T-helper 17 cell (primary cell): ENCODE measurements at regions not wholly inside any gene's neighbourhood (a gene's known extent, or its start where the extent isn't known, plus 50 kb on each side); places are given as distances from the start of the nearest gene placed in this dataset.

Source experiments
- ATAC-seq: fragments of 150-1000 bp; cut with Tn5 transposase; 2 replicates; pipeline ENCODE4 v1.10.0; 2021; ENCODE audit warnings: mild to moderate bottlenecking, moderate library complexity
- DNase-seq, 3 donors: peaks; one replicate each; pipeline versions ENCODE4 v3.0.0 to v3.0.0-alpha.2; 2020 to 2021
- H3K9me3 ChIP-seq: one replicate; pipeline ENCODE4 v1.7.0; 2013; ENCODE audit warnings: low read length, mild to moderate bottlenecking; ENCODE audit not compliant: control insufficient read depth, poor library complexity, severe bottlenecking
- H3K27ac Mint-ChIP-seq: one replicate; pipeline ENCODE4 v1.8.0; 2022; ENCODE audit warnings: mild to moderate bottlenecking, moderate library complexity, mixed read lengths
- H3K27me3 Mint-ChIP-seq: one replicate; pipeline ENCODE4 v1.8.0; 2022; ENCODE audit warnings: mixed read lengths
- H3K36me3 Mint-ChIP-seq: one replicate; pipeline ENCODE4 v1.8.0; 2022; ENCODE audit warnings: low read depth, mixed read lengths
- H3K4me1 Mint-ChIP-seq: one replicate; pipeline ENCODE4 v1.8.0; 2022; ENCODE audit warnings: mild to moderate bottlenecking, mixed read lengths
- H3K4me3 Mint-ChIP-seq: one replicate; pipeline ENCODE4 v1.8.0; 2022; ENCODE audit warnings: mild to moderate bottlenecking, moderate library complexity, mixed read lengths

DNA sequence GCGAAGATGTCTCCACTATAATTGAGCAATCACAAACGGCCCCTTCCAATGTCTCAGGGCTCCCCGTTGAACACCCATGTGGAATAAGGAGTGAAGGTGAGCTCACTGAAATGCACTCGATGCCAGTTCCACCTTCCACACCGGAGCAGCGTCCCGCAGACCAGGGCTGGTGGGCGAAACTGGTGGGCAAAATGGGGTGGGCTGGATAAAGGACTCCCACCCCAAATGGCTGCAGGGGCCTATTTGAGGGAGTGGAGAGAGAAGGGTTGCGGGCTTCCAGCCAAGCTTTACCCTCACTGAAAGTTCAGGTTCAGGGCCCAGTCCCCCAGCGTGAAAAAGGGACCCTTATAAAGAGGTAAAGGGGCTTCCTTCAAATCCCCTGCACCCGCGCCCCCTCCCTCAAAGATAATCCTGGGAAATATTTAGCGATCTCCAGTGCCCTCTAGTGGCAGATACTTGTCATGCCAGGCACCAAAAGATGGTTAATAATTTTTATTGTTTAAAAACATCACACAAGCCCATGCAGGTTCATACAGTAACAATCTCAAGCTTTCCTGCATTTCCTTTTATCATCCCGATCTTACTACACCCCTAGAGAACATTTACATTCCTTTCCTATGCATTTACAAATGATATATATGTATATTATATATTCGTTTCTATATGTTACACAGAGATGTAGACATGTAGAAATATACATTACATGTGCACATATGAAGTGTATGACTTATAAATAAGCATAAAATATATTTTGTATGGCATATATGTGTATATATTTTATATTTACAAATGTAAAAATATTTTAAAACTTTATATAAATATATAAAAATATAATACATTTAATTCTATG is 58.2 kb upstream of the NKX2-2 start:
- no peaks in the 10 kb centered on the region for H3K9me3 ChIP-seq
- Mint-ChIP-seq H3K27ac (no peak overlapping the region), H3K4me1 (peaks cover 5% of the 10 kb centered on the region), H3K27me3 (peaks cover 53% of the 10 kb centered on the region), H3K36me3 (peaks cover 3% of the 10 kb centered on the region), H3K4me3 (no peak overlapping the region)
- ATAC-seq (no peak), DNase-seq (no peak)

DNA sequence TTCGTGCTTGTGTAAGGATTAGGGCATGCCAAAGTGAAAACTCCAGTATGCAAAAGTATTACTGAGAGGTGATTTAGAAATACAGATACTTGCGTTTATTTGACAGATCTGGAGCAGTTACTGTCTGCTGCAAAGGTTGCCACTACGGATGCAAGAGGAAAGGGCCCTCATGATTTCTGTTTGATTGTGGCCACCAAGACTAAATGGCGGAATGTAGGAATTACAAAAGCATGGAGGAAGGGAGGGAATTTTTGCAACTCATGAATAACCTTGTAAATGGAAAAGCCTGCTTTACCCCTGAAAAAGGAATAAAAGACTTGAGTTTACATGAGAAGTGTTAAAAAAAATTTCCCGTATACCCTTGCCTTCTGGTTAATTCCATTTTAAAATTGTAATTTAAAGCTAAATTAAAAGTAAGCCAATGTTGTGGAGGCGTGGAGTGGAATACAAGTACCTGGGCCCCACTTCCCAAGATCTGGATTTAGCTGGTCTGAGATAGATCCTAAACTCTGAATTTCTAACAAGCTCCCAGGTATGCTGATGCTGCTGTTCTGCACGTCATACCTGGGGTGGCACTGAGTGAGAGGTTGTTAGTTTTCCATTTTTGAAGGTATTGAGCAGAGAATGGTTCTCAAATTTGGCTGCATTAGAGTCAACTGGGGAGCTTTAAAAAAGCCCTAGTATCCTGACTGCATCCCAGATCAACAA is 56.6 kb upstream of the NKX2-2 start:
- no peaks in the 10 kb centered on the region for H3K9me3 ChIP-seq
- ATAC-seq (no peak), DNase-seq (no peak)
- H3K27me3 Mint-ChIP-seq, result peaks cover 51% of the 10 kb centered on the region
- no peak overlapping the region for H3K4me3 Mint-ChIP-seq
- H3K36me3 Mint-ChIP-seq, result peaks cover 3% of the 10 kb centered on the region
- H3K27ac Mint-ChIP-seq, result no peak overlapping the region
- peaks cover 2% of the 10 kb centered on the region for H3K4me1 Mint-ChIP-seq

DNA sequence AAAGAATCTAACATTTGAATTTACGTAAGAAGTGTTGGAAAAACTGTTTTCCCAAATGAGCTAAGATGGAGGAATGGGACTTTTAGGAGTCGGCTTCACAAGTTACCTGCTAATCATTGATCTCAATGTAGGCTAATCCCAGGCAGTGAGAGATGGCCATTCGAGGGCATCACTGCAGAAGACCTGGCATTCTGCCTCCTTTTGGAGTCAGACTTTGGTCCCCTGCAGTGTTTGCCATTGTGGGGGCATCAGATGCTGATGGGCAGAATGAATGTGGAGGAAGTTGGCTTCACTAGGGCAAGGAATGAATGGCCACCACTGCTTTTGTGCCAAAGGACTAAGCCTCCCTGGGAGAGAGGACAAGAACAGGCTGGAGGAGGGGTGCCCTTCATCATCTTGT is 55.7 kb upstream of the NKX2-2 start:
- Mint-ChIP-seq H3K27ac (no peak overlapping the region), H3K4me3 (no peak overlapping the region), H3K4me1 (peaks cover 2% of the 10 kb centered on the region), H3K27me3 (peaks cover 44% of the 10 kb centered on the region), H3K36me3 (peaks cover 3% of the 10 kb centered on the region)
- no peak for ATAC-seq
- H3K9me3 ChIP-seq, result no peaks in the 10 kb centered on the region
- DNase-seq, result no peak

DNA sequence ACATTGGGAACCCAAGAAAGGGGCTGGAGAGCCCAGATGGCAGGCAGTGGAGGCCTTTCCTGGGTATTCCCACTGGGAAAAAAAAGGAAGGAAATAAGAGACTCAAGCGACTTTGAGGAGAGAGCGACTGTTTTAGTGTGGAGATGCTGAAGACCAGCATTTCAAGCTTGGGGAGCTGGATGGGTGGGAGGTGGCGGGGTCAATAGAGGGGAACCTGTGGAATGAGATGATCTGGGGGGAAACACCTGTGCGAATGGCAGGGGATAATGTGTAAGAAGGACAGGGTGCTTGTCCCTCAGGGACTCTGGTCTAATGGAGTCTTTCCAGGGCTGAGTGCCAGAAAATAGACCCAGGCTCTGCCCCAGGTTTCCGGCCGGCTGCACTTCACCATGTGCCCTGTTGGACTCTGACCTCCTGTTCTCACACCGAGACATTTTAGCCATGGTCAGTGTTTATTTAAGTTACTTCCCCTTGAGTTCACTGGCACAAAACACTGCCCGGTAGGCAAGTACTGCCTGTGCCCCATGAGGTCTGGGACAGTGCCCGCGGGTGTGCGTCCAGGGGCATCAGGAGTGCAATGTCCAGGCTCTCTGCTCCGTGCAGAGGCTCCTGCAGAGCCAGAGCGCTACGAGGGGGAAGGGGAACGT is 50.4 kb upstream of the NKX2-2 start:
- ATAC-seq (no peak), DNase-seq (no peak)
- Mint-ChIP-seq H3K36me3 (peaks cover 4% of the 10 kb centered on the region), H3K27ac (no peak overlapping the region), H3K4me3 (no peak overlapping the region), H3K27me3 (peaks cover 40% of the 10 kb centered on the region), H3K4me1 (peaks cover 7% of the 10 kb centered on the region)
- no peaks in the 10 kb centered on the region for H3K9me3 ChIP-seq
